ENCODE measurements at regions not wholly inside any gene's neighbourhood (a gene's known extent, or its start where the extent isn't known, plus 50 kb on each side); places are given as distances from the start of the nearest gene placed in this dataset.
A peak's percentile ranks its signal among the peaks of the same experiment; 100 is the strongest.
"Not testable (repeated sequence)": the region's sequence is repeated elsewhere in the genome, so short reads cannot be mapped to it uniquely, and the experiment has no call there.

- Histone ChIP-seq H4K91ac (ENCODE audit: low read depth, low read length) (no peak overlapping the region), H3K9ac (ENCODE audit: low read length) (no peak overlapping the region), H3K4me3 (ENCODE audit: low read depth, low read length) (no peak overlapping the region), H3K27me3 (ENCODE audit: insufficient read depth, low read length) (no peaks in the 10 kb centered on the region), H3K36me3 (ENCODE audit: control insufficient read depth in 1 of 2, insufficient read depth in 2 of 2, low read length in 2 of 2) (no peaks in the 10 kb centered on the region), H2BK120ac (ENCODE audit: insufficient read depth, low read length, poor library complexity) (no peak overlapping the region), H3K4ac (ENCODE audit: low read depth, low read length) (no peak overlapping the region), H3K4me1 (ENCODE audit: control insufficient read depth in 1 of 2, insufficient read depth in 2 of 2, low read length in 2 of 2) (no peaks in the 10 kb centered on the region), H2AFZ (ENCODE audit: insufficient read depth, low read length, poor library complexity) (no peak overlapping the region), H3K9me3 (ENCODE audit: insufficient read depth, low read depth, low read length) (no peaks in the 10 kb centered on the region), H3K18ac (ENCODE audit: low read length) (no peak overlapping the region), H4K8ac (ENCODE audit: low read depth, low read length) (no peak overlapping the region), H3K79me1 (ENCODE audit: low read length) (no peaks in the 10 kb centered on the region), H3K79me2 (ENCODE audit: control insufficient read depth, insufficient read depth, low read length, poor library complexity) (no peaks in the 10 kb centered on the region), H2BK12ac (ENCODE audit: low read length) (no peak overlapping the region), H3K27ac (ENCODE audit: low read depth, low read length) (no peak overlapping the region), H2AK5ac (ENCODE audit: low read length) (no peak overlapping the region), H4K12ac (ENCODE audit: low read depth, low read length) (no peak overlapping the region), H3K14ac (ENCODE audit: low read length) (no peak overlapping the region), H3K23ac (ENCODE audit: low read length) (no peak overlapping the region), H3K4me2 (ENCODE audit: low read length) (no peak overlapping the region), H2BK5ac (ENCODE audit: low read depth, low read length, poor library complexity) (no peak overlapping the region)
- no CpG with 5 or more reads among the region's 1 CpG for WGBS (ENCODE audit: extremely low coverage, insufficient coverage, insufficient read length)
- peak in 1 of 2 donors; percentile 4 for DNase-seq
These were observed 109.6 kb upstream of the SEM1 start for GRCh38 chr7:96819111-96819700.

GRCh38 chr7:96821131-96821530, 111.5 kb upstream of the SEM1 start:
- not testable (repeated sequence) for H3K4me2 ChIP-seq (ENCODE audit: low read length); H3K4ac ChIP-seq (ENCODE audit: low read depth, low read length); H2BK5ac ChIP-seq (ENCODE audit: low read depth, low read length, poor library complexity); H3K27me3 ChIP-seq (ENCODE audit: insufficient read depth, low read length); H4K8ac ChIP-seq (ENCODE audit: low read depth, low read length); H3K9ac ChIP-seq (ENCODE audit: low read length); H4K12ac ChIP-seq (ENCODE audit: low read depth, low read length); H3K14ac ChIP-seq (ENCODE audit: low read length); H3K4me1 ChIP-seq (ENCODE audit: control insufficient read depth in 1 of 2, insufficient read depth in 2 of 2, low read length in 2 of 2); H4K91ac ChIP-seq (ENCODE audit: low read depth, low read length); H3K4me3 ChIP-seq (ENCODE audit: low read depth, low read length); DNase-seq; H2BK120ac ChIP-seq (ENCODE audit: insufficient read depth, low read length, poor library complexity); H3K79me1 ChIP-seq (ENCODE audit: low read length); H3K18ac ChIP-seq (ENCODE audit: low read length); H2AK5ac ChIP-seq (ENCODE audit: low read length); H3K79me2 ChIP-seq (ENCODE audit: control insufficient read depth, insufficient read depth, low read length, poor library complexity); H3K27ac ChIP-seq (ENCODE audit: low read depth, low read length); H3K9me3 ChIP-seq (ENCODE audit: insufficient read depth, low read depth, low read length); H2BK12ac ChIP-seq (ENCODE audit: low read length); H3K36me3 ChIP-seq (ENCODE audit: control insufficient read depth in 1 of 2, insufficient read depth in 2 of 2, low read length in 2 of 2); H2AFZ ChIP-seq (ENCODE audit: insufficient read depth, low read length, poor library complexity)
- no CpG with 5 or more reads among the region's 1 CpG for WGBS (ENCODE audit: extremely low coverage, insufficient coverage, insufficient read length)
- peak overlapping the region; percentile 89 for H3K23ac ChIP-seq (ENCODE audit: low read length)

- Histone ChIP-seq H3K9me3 (ENCODE audit: insufficient read depth, low read depth, low read length) (no peaks in the 10 kb centered on the region), H4K8ac (ENCODE audit: low read depth, low read length) (no peak overlapping the region), H3K4me1 (ENCODE audit: control insufficient read depth in 1 of 2, insufficient read depth in 2 of 2, low read length in 2 of 2) (no peaks in the 10 kb centered on the region), H3K14ac (ENCODE audit: low read length) (no peak overlapping the region), H3K79me2 (ENCODE audit: control insufficient read depth, insufficient read depth, low read length, poor library complexity) (no peaks in the 10 kb centered on the region), H4K12ac (ENCODE audit: low read depth, low read length) (no peak overlapping the region), H3K4ac (ENCODE audit: low read depth, low read length) (no peak overlapping the region), H2BK12ac (ENCODE audit: low read length) (no peak overlapping the region), H3K79me1 (ENCODE audit: low read length) (no peaks in the 10 kb centered on the region), H2AK5ac (ENCODE audit: low read length) (no peak overlapping the region), H2BK120ac (ENCODE audit: insufficient read depth, low read length, poor library complexity) (no peak overlapping the region), H3K23ac (ENCODE audit: low read length) (no peak overlapping the region), H3K18ac (ENCODE audit: low read length) (no peak overlapping the region), H3K4me3 (ENCODE audit: low read depth, low read length) (no peak overlapping the region), H3K27me3 (ENCODE audit: insufficient read depth, low read length) (no peaks in the 10 kb centered on the region), H3K4me2 (ENCODE audit: low read length) (no peak overlapping the region), H3K36me3 (ENCODE audit: control insufficient read depth in 1 of 2, insufficient read depth in 2 of 2, low read length in 2 of 2) (no peaks in the 10 kb centered on the region), H4K91ac (ENCODE audit: low read depth, low read length) (no peak overlapping the region), H2AFZ (ENCODE audit: insufficient read depth, low read length, poor library complexity) (no peak overlapping the region), H3K27ac (ENCODE audit: low read depth, low read length) (no peak overlapping the region), H2BK5ac (ENCODE audit: low read depth, low read length, poor library complexity) (no peak overlapping the region), H3K9ac (ENCODE audit: low read length) (no peak overlapping the region)
- no CpG with 5 or more reads among the region's 2 CpGs for WGBS (ENCODE audit: extremely low coverage, insufficient coverage, insufficient read length)
- DNase-seq: no peak
These were observed 113.2 kb upstream of the SEM1 start for GRCh38 chr7:96822824-96823223.

GRCh38 chr7:96823274-96823673, 113.6 kb upstream of the SEM1 start:
- Histone ChIP-seq H3K9ac (ENCODE audit: low read length) (no peak overlapping the region), H2BK12ac (ENCODE audit: low read length) (no peak overlapping the region), H3K4ac (ENCODE audit: low read depth, low read length) (no peak overlapping the region), H3K14ac (ENCODE audit: low read length) (no peak overlapping the region), H2AFZ (ENCODE audit: insufficient read depth, low read length, poor library complexity) (no peak overlapping the region), H3K23ac (ENCODE audit: low read length) (no peak overlapping the region), H4K8ac (ENCODE audit: low read depth, low read length) (no peak overlapping the region), H3K4me1 (ENCODE audit: control insufficient read depth in 1 of 2, insufficient read depth in 2 of 2, low read length in 2 of 2) (no peaks in the 10 kb centered on the region), H4K12ac (ENCODE audit: low read depth, low read length) (no peak overlapping the region), H2AK5ac (ENCODE audit: low read length) (no peak overlapping the region), H4K91ac (ENCODE audit: low read depth, low read length) (no peak overlapping the region), H3K79me1 (ENCODE audit: low read length) (no peaks in the 10 kb centered on the region), H3K27ac (ENCODE audit: low read depth, low read length) (no peak overlapping the region), H3K4me3 (ENCODE audit: low read depth, low read length) (no peak overlapping the region), H3K79me2 (ENCODE audit: control insufficient read depth, insufficient read depth, low read length, poor library complexity) (no peaks in the 10 kb centered on the region), H3K18ac (ENCODE audit: low read length) (no peak overlapping the region), H3K9me3 (ENCODE audit: insufficient read depth, low read depth, low read length) (no peaks in the 10 kb centered on the region), H2BK5ac (ENCODE audit: low read depth, low read length, poor library complexity) (no peak overlapping the region), H3K4me2 (ENCODE audit: low read length) (no peak overlapping the region), H2BK120ac (ENCODE audit: insufficient read depth, low read length, poor library complexity) (no peak overlapping the region), H3K27me3 (ENCODE audit: insufficient read depth, low read length) (no peaks in the 10 kb centered on the region), H3K36me3 (ENCODE audit: control insufficient read depth in 1 of 2, insufficient read depth in 2 of 2, low read length in 2 of 2) (no peaks in the 10 kb centered on the region)
- WGBS (ENCODE audit: extremely low coverage, insufficient coverage, insufficient read length): no CpG with 5 or more reads among the region's 4 CpGs
- DNase-seq: peak in 1 of 2 donors; percentile 60

Data from trophoblast cell (in vitro differentiated cells and primary cell).